GM23338 (cell line): ENCODE measurements at regions not wholly inside any gene's neighbourhood (a gene's known extent, or its start where the extent isn't known, plus 50 kb on each side); places are given as distances from the start of the nearest gene placed in this dataset.

ENCODE experiments used
- ATAC-seq: fragments of 200-7000 bp; cut with Tn5 transposase; 3 replicates; pipeline ENCODE4 v1.9.1; 2020
- DNase-seq: peaks from one replicate; pipeline ENCODE4 v3.0.0-alpha.2; 2015; ENCODE audit warnings: low spot score
- H2AFZ ChIP-seq: fragments of 200-600 bp; sonication (generic); 2 replicates; pipeline ENCODE4 v1.8.0; 2016; ENCODE audit warnings: antibody characterized with exemption, mild to moderate bottlenecking, moderate library complexity
- H3F3A ChIP-seq: fragments of 200-600 bp; sonication (generic); replicated peaks from 2 replicates; pipeline ENCODE4 v1.8.0; 2017; ENCODE audit warnings: antibody characterized with exemption, mixed run types, low read depth
- H3K27ac ChIP-seq: fragments of 200-600 bp; sonication (generic); 2 replicates; pipeline ENCODE4 v1.6.1; 2016; ENCODE audit warnings: low read depth
- H3K27me3 ChIP-seq: fragments of 200-600 bp; sonication (generic); 2 replicates; pipeline ENCODE4 v1.8.0; 2016; ENCODE audit warnings: mild to moderate bottlenecking, mixed run types, moderate library complexity; ENCODE audit not compliant: insufficient read depth
- H3K36me3 ChIP-seq: fragments of 200-600 bp; sonication (generic); 2 replicates; pipeline ENCODE4 v1.8.0; 2016; ENCODE audit warnings: mild to moderate bottlenecking; ENCODE audit not compliant: insufficient read depth
- H3K4me1 ChIP-seq: fragments of 200-600 bp; sonication (generic); 2 replicates; pipeline ENCODE4 v1.8.0; 2016; ENCODE audit warnings: mild to moderate bottlenecking, moderate library complexity; ENCODE audit not compliant: insufficient read depth
- H3K4me2 ChIP-seq: fragments of 200-600 bp; sonication (generic); 2 replicates; pipeline ENCODE4 v1.7.1; 2017; ENCODE audit warnings: mixed run types
- H3K4me3 ChIP-seq: fragments of 200-600 bp; sonication (generic); 2 replicates; pipeline ENCODE4 v1.6.1; 2016; ENCODE audit warnings: mixed run types
- H3K79me2 ChIP-seq: fragments of 200-600 bp; sonication (generic); replicated peaks from 2 replicates; pipeline ENCODE4 v1.8.0; 2017; ENCODE audit warnings: mild to moderate bottlenecking; ENCODE audit not compliant: insufficient read depth
- H3K9me2 ChIP-seq: fragments of 200-600 bp; sonication (generic); 2 replicates; pipeline ENCODE4 v1.8.0; 2017; ENCODE audit not compliant: insufficient read depth
- H4K20me1 ChIP-seq: fragments of 200-600 bp; sonication (generic); replicated peaks from 2 replicates; pipeline ENCODE4 v1.8.0; 2017; ENCODE audit warnings: mild to moderate bottlenecking; ENCODE audit not compliant: insufficient read depth
- H3K27ac Mint-ChIP-seq: 2 replicates; pipeline ENCODE4 v1.8.0; 2020; ENCODE audit warnings: inconsistent platforms, mild to moderate bottlenecking, moderate library complexity, mixed read lengths
- H3K27me3 Mint-ChIP-seq: 3 replicates; pipeline ENCODE4 v1.8.0; 2022; ENCODE audit warnings: low read depth, mild to moderate bottlenecking, moderate library complexity, mixed read lengths, inconsistent platforms; ENCODE audit not compliant: insufficient read depth, poor library complexity
- H3K36me3 Mint-ChIP-seq: 3 replicates; pipeline ENCODE4 v1.8.0; 2021; ENCODE audit warnings: low read depth, mild to moderate bottlenecking, inconsistent platforms, moderate library complexity, mixed read lengths
- H3K4me1 Mint-ChIP-seq: 3 replicates; pipeline ENCODE4 v1.8.0; 2020; ENCODE audit warnings: mild to moderate bottlenecking, inconsistent platforms, mixed read lengths
- H3K4me3 Mint-ChIP-seq: 3 replicates; pipeline ENCODE4 v1.8.0; 2021; ENCODE audit warnings: moderate library complexity, mild to moderate bottlenecking, inconsistent platforms, mixed read lengths
- H3K9me3 Mint-ChIP-seq: 3 replicates; pipeline ENCODE4 v1.8.0; 2020; ENCODE audit warnings: moderate library complexity, mild to moderate bottlenecking, inconsistent platforms, mixed read lengths
- CREB1 ChIP-seq: fragments of 250-450 bp; sonication (Bioruptor Pico); IDR thresholded peaks from 2 replicates; pipeline ENCODE4 v1.5.0; 2020; ENCODE audit warnings: low read depth, mild to moderate bottlenecking, moderate library complexity
- ETS1 ChIP-seq: IDR thresholded peaks from 2 replicates; pipeline ENCODE4 v1.6.1; 2016; ENCODE audit warnings: antibody characterized with exemption
- EZH2 ChIP-seq: fragments of 200-600 bp; sonication (generic); IDR thresholded peaks from one replicate; pipeline ENCODE4 v1.8.0; 2017; ENCODE audit warnings: antibody characterized with exemption, mild to moderate bottlenecking, low read depth; ENCODE audit not compliant: unreplicated experiment
- EZH2phosphoT487 ChIP-seq: fragments of 200-600 bp; sonication (generic); IDR thresholded peaks from one replicate; pipeline ENCODE4 v1.8.1; 2018; ENCODE audit warnings: antibody characterized with exemption; ENCODE audit not compliant: unreplicated experiment
- JUNB ChIP-seq: IDR thresholded peaks from one replicate; pipeline ENCODE4 v1.6.1; 2016; ENCODE audit warnings: antibody characterized with exemption; ENCODE audit not compliant: unreplicated experiment
- NANOG ChIP-seq: IDR thresholded peaks from 2 replicates; pipeline ENCODE4 v1.6.1; 2016; ENCODE audit warnings: antibody characterized with exemption, borderline replicate concordance
- POLR2AphosphoS5 ChIP-seq: IDR thresholded peaks from 2 replicates; pipeline ENCODE4 v1.6.1; 2016; ENCODE audit warnings: antibody characterized with exemption, low read depth
- REST ChIP-seq: IDR thresholded peaks from one replicate; pipeline ENCODE4 v1.6.1; 2018; ENCODE audit warnings: antibody characterized with exemption; ENCODE audit not compliant: unreplicated experiment
- STAT1 ChIP-seq: IDR thresholded peaks from one replicate; pipeline ENCODE4 v1.6.1; 2016; ENCODE audit warnings: antibody characterized with exemption; ENCODE audit not compliant: unreplicated experiment
- ZNF114 ChIP-seq: fragments of 250-450 bp; sonication (Bioruptor Pico); IDR thresholded peaks from 2 replicates; pipeline ENCODE4 v1.5.0; 2020; ENCODE audit warnings: mild to moderate bottlenecking, moderate library complexity
- ZNF331 ChIP-seq: fragments of 250-450 bp; sonication (Bioruptor Pico); IDR thresholded peaks from 2 replicates; pipeline ENCODE4 v1.5.0; 2020; ENCODE audit warnings: low read depth, mild to moderate bottlenecking, moderate library complexity
- TF ChIP-seq, protein P1 (sequence below), 2 experiments: fragments of 200-600 bp in 1 of 2; sonication (generic) in 1 of 2; conservative IDR thresholded peaks; 2 replicates each; pipeline versions ENCODE4 v1.5.1 to v1.6.1; 2016 to 2017; ENCODE audit warnings: antibody characterized with exemption in 2 of 2, low read depth in 2 of 2, mild to moderate bottlenecking in 2 of 2, moderate library complexity in 1 of 2
- TF ChIP-seq, protein P2 (sequence below): fragments of 250-450 bp; sonication (Bioruptor Pico); IDR thresholded peaks from 2 replicates; pipeline ENCODE4 v1.5.0; 2020; ENCODE audit warnings: mild to moderate bottlenecking, moderate library complexity

- H4K20me1 ChIP-seq: no peaks in the 10 kb centered on the region
- Mint-ChIP-seq H3K9me3 (no peaks in the 10 kb centered on the region), H3K4me1 (no peaks in the 10 kb centered on the region), H3K4me3 (no peak overlapping the region), H3K36me3 (no peaks in the 10 kb centered on the region), H3K27ac (no peak overlapping the region), H3K27me3 (no peaks in the 10 kb centered on the region)
- H3K4me2 ChIP-seq: no peak overlapping the region
- H3F3A ChIP-seq: no peaks in the 10 kb centered on the region
- no peaks in the 10 kb centered on the region for H3K9me2 ChIP-seq
- H3K4me3 ChIP-seq: no peak overlapping the region
- no peaks in the 10 kb centered on the region for H3K36me3 ChIP-seq
- ATAC-seq (no peak), DNase-seq (no peak)
- no peaks in the 10 kb centered on the region for H3K27me3 ChIP-seq
- H3K4me1 ChIP-seq: no peaks in the 10 kb centered on the region
- TF ChIP-seq POLR2AphosphoS5: no peak
- no peak for TF ChIP-seq EZH2
- TF ChIP-seq REST: no peak
- no peak for TF ChIP-seq NANOG
- TF ChIP-seq, protein P1, sequence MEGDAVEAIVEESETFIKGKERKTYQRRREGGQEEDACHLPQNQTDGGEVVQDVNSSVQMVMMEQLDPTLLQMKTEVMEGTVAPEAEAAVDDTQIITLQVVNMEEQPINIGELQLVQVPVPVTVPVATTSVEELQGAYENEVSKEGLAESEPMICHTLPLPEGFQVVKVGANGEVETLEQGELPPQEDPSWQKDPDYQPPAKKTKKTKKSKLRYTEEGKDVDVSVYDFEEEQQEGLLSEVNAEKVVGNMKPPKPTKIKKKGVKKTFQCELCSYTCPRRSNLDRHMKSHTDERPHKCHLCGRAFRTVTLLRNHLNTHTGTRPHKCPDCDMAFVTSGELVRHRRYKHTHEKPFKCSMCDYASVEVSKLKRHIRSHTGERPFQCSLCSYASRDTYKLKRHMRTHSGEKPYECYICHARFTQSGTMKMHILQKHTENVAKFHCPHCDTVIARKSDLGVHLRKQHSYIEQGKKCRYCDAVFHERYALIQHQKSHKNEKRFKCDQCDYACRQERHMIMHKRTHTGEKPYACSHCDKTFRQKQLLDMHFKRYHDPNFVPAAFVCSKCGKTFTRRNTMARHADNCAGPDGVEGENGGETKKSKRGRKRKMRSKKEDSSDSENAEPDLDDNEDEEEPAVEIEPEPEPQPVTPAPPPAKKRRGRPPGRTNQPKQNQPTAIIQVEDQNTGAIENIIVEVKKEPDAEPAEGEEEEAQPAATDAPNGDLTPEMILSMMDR (conservative IDR thresholded peaks at IDR 0.05; ENCODE audit: low read depth in 2 of 2): no peak
- no peak for TF ChIP-seq CREB1 (CRISPR knock-in tag)
- no peak for TF ChIP-seq STAT1
- TF ChIP-seq, protein P2, sequence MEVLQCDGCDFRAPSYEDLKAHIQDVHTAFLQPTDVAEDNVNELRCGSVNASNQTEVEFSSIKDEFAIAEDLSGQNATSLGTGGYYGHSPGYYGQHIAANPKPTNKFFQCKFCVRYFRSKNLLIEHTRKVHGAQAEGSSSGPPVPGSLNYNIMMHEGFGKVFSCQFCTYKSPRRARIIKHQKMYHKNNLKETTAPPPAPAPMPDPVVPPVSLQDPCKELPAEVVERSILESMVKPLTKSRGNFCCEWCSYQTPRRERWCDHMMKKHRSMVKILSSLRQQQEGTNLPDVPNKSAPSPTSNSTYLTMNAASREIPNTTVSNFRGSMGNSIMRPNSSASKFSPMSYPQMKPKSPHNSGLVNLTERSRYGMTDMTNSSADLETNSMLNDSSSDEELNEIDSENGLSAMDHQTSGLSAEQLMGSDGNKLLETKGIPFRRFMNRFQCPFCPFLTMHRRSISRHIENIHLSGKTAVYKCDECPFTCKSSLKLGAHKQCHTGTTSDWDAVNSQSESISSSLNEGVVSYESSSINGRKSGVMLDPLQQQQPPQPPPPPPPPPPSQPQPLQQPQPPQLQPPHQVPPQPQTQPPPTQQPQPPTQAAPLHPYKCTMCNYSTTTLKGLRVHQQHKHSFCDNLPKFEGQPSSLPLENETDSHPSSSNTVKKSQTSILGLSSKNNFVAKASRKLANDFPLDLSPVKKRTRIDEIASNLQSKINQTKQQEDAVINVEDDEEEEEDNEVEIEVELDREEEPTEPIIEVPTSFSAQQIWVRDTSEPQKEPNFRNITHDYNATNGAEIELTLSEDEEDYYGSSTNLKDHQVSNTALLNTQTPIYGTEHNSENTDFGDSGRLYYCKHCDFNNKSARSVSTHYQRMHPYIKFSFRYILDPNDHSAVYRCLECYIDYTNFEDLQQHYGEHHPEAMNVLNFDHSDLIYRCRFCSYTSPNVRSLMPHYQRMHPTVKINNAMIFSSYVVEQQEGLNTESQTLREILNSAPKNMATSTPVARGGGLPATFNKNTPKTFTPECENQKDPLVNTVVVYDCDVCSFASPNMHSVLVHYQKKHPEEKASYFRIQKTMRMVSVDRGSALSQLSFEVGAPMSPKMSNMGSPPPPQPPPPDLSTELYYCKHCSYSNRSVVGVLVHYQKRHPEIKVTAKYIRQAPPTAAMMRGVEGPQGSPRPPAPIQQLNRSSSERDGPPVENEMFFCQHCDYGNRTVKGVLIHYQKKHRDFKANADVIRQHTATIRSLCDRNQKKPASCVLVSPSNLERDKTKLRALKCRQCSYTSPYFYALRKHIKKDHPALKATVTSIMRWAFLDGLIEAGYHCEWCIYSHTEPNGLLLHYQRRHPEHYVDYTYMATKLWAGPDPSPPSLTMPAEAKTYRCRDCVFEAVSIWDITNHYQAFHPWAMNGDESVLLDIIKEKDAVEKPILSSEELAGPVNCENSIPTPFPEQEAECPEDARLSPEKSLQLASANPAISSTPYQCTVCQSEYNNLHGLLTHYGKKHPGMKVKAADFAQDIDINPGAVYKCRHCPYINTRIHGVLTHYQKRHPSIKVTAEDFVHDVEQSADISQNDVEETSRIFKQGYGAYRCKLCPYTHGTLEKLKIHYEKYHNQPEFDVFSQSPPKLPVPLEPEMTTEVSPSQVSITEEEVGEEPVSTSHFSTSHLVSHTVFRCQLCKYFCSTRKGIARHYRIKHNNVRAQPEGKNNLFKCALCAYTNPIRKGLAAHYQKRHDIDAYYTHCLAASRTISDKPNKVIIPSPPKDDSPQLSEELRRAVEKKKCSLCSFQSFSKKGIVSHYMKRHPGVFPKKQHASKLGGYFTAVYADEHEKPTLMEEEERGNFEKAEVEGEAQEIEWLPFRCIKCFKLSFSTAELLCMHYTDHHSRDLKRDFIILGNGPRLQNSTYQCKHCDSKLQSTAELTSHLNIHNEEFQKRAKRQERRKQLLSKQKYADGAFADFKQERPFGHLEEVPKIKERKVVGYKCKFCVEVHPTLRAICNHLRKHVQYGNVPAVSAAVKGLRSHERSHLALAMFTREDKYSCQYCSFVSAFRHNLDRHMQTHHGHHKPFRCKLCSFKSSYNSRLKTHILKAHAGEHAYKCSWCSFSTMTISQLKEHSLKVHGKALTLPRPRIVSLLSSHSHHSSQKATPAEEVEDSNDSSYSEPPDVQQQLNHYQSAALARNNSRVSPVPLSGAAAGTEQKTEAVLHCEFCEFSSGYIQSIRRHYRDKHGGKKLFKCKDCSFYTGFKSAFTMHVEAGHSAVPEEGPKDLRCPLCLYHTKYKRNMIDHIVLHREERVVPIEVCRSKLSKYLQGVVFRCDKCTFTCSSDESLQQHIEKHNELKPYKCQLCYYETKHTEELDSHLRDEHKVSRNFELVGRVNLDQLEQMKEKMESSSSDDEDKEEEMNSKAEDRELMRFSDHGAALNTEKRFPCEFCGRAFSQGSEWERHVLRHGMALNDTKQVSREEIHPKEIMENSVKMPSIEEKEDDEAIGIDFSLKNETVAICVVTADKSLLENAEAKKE (CRISPR knock-in tag): no peak
- no peak for TF ChIP-seq EZH2phosphoT487
- TF ChIP-seq ETS1: no peak
- TF ChIP-seq ZNF331 (CRISPR knock-in tag): no peak
- TF ChIP-seq ZNF114 (CRISPR knock-in tag): no peak
- TF ChIP-seq JUNB: no peak
- no peak overlapping the region for H2AFZ ChIP-seq
- H3K27ac ChIP-seq: no peak overlapping the region
- H3K79me2 ChIP-seq: no peaks in the 10 kb centered on the region
These were observed 1629.0 kb downstream of the OLFM4 start for GRCh38 chr13:54657588-54657987.
